Astrocyte (in vitro differentiated cells and primary cell): ENCODE measurements at regions not wholly inside any gene's neighbourhood (a gene's known extent, or its start where the extent isn't known, plus 50 kb on each side); places are given as distances from the start of the nearest gene placed in this dataset.

Experiments
- DNase-seq: peaks from one replicate; pipeline ENCODE4 v3.0.0-alpha.2; 2010; ENCODE audit warnings: low read depth
- FAIRE-seq: peaks from 2 replicates; lab custom pipeline; 2011; peaks lifted over from hg19 to GRCh38; lab: Jason Lieb, UNC
- H2AFZ ChIP-seq: 2 replicates; pipeline ENCODE4 v1.6.0; 2012; ENCODE audit warnings: low read depth, low read length, inconsistent platforms
- H3K27ac ChIP-seq: 2 replicates; pipeline ENCODE4 v1.5.1; 2011; ENCODE audit warnings: low read depth, low read length, inconsistent platforms
- H3K27me3 ChIP-seq: 2 replicates; pipeline ENCODE4 v1.6.0; 2011; ENCODE audit warnings: low read length, inconsistent platforms; ENCODE audit not compliant: insufficient read depth
- H3K36me3 ChIP-seq: 2 replicates; pipeline ENCODE4 v1.5.1; 2011; ENCODE audit warnings: low read length, inconsistent platforms; ENCODE audit not compliant: insufficient read depth
- H3K4me1 ChIP-seq: 2 replicates; pipeline ENCODE4 v1.5.1; 2011; ENCODE audit warnings: low read length, inconsistent platforms; ENCODE audit not compliant: insufficient read depth
- H3K4me2 ChIP-seq: 2 replicates; pipeline ENCODE4 v1.6.0; 2012; ENCODE audit warnings: low read length, inconsistent platforms
- H3K4me3 ChIP-seq: 2 replicates; pipeline ENCODE4 v1.5.1; 2011; ENCODE audit warnings: low read depth, mild to moderate bottlenecking, low read length, inconsistent platforms; ENCODE audit not compliant: insufficient read depth
- H3K79me2 ChIP-seq: 2 replicates; pipeline ENCODE4 v1.6.0; 2012; ENCODE audit warnings: mild to moderate bottlenecking, low read length, inconsistent platforms; ENCODE audit not compliant: insufficient read depth
- H3K9ac ChIP-seq: 2 replicates; pipeline ENCODE4 v1.6.0; 2012; ENCODE audit warnings: mild to moderate bottlenecking, low read length, inconsistent platforms
- H3K9me3 ChIP-seq: 2 replicates; pipeline ENCODE4 v1.5.1; 2012; ENCODE audit warnings: low read depth, mild to moderate bottlenecking, low read length, inconsistent platforms; ENCODE audit not compliant: insufficient read depth
- H4K20me1 ChIP-seq: 2 replicates; pipeline ENCODE4 v1.6.0; 2012; ENCODE audit warnings: low read length, inconsistent platforms; ENCODE audit not compliant: insufficient read depth
- H3K27ac Mint-ChIP-seq: one replicate; pipeline ENCODE4 v1.8.0; 2021; ENCODE audit warnings: mild to moderate bottlenecking, mixed read lengths; ENCODE audit not compliant: unreplicated experiment
- H3K27me3 Mint-ChIP-seq: one replicate; pipeline ENCODE4 v1.8.0; 2021; ENCODE audit warnings: low read depth, mixed read lengths; ENCODE audit not compliant: unreplicated experiment
- H3K36me3 Mint-ChIP-seq: one replicate; pipeline ENCODE4 v1.8.0; 2021; ENCODE audit warnings: low read depth, mixed read lengths; ENCODE audit not compliant: unreplicated experiment
- H3K4me1 Mint-ChIP-seq: one replicate; pipeline ENCODE4 v1.8.0; 2021; ENCODE audit warnings: low read depth, mixed read lengths; ENCODE audit not compliant: unreplicated experiment
- H3K4me3 Mint-ChIP-seq: one replicate; pipeline ENCODE4 v1.8.0; 2021; ENCODE audit warnings: mild to moderate bottlenecking, moderate library complexity, mixed read lengths; ENCODE audit not compliant: unreplicated experiment
- H3K9me3 Mint-ChIP-seq: one replicate; pipeline ENCODE4 v1.8.0; 2021; ENCODE audit warnings: mild to moderate bottlenecking, mixed read lengths; ENCODE audit not compliant: unreplicated experiment
- EZH2 ChIP-seq: IDR thresholded peaks from 2 replicates; pipeline ENCODE4 v1.6.1; 2012; ENCODE audit warnings: mild to moderate bottlenecking, low read length, inconsistent platforms; ENCODE audit not compliant: insufficient read depth
- TF ChIP-seq, protein P1 (sequence below): IDR thresholded peaks from 2 replicates; pipeline ENCODE4 v1.5.1; 2011; ENCODE audit warnings: low read depth, mild to moderate bottlenecking, inconsistent platforms, low read length, moderate library complexity; ENCODE audit not compliant: insufficient read depth

DNA sequence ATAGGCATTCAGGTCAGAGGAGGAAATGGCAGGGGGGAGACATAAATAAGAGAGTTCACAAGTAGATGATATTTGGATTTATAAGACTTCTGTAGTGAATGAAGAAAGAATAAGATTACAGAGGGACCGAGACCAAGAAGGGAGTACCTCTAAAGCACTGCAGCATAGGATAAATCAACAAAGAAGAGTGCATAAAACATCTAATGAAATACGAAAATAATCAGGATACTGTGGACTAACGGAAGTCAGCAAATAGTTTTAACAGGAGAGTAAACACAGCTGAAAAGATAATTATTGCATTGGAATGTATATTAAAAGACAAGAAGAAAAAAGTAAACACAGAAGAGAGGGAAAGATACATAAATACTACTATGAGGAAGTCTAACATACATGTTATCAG lies 921.9 kb upstream of the PRMT6 start:
- DNase-seq: no peak
- Histone ChIP-seq H4K20me1 (no peaks in the 10 kb centered on the region), H3K27me3 (no peaks in the 10 kb centered on the region), H3K4me1 (no peaks in the 10 kb centered on the region), H2AFZ (no peak overlapping the region), H3K4me2 (no peak overlapping the region), H3K36me3 (no peaks in the 10 kb centered on the region), H3K9me3 (no peaks in the 10 kb centered on the region), H3K27ac (no peak overlapping the region), H3K4me3 (no peak overlapping the region), H3K79me2 (no peaks in the 10 kb centered on the region), H3K9ac (no peak overlapping the region)
- Mint-ChIP-seq H3K9me3 (no peaks in the 10 kb centered on the region), H3K4me1 (no peaks in the 10 kb centered on the region), H3K4me3 (no peak overlapping the region), H3K36me3 (no peaks in the 10 kb centered on the region), H3K27ac (no peak overlapping the region), H3K27me3 (peaks cover 2% of the 10 kb centered on the region)
- FAIRE-seq: no peak
- no peak for TF ChIP-seq EZH2
- TF ChIP-seq, protein P1, sequence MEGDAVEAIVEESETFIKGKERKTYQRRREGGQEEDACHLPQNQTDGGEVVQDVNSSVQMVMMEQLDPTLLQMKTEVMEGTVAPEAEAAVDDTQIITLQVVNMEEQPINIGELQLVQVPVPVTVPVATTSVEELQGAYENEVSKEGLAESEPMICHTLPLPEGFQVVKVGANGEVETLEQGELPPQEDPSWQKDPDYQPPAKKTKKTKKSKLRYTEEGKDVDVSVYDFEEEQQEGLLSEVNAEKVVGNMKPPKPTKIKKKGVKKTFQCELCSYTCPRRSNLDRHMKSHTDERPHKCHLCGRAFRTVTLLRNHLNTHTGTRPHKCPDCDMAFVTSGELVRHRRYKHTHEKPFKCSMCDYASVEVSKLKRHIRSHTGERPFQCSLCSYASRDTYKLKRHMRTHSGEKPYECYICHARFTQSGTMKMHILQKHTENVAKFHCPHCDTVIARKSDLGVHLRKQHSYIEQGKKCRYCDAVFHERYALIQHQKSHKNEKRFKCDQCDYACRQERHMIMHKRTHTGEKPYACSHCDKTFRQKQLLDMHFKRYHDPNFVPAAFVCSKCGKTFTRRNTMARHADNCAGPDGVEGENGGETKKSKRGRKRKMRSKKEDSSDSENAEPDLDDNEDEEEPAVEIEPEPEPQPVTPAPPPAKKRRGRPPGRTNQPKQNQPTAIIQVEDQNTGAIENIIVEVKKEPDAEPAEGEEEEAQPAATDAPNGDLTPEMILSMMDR: no peak

DNA sequence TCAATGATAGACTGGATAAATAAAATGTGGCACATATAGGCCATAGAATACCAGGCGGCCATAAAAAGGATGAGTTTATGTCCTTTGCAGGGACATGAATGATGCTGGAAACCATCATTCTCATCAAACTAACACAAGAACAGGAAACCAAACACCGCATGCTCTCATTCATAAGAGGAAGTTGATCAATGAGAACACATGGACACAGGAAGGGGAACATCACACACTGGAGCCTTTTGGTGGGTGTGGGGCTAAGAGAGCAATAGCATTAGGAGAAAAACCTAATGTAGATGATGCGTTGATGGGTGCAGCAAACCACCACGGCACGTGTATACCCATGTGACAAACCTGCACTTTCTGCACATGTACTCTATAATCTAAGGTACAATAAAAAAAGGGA lies 883.4 kb upstream of the PRMT6 start:
- TF ChIP-seq EZH2: no peak
- TF ChIP-seq, protein P1: no peak
- no peaks in the 10 kb centered on the region for H3K9me3 ChIP-seq
- H3K9ac ChIP-seq: no peak overlapping the region
- Mint-ChIP-seq H3K36me3 (no peaks in the 10 kb centered on the region), H3K27me3 (no peaks in the 10 kb centered on the region), H3K4me3 (no peak overlapping the region), H3K27ac (no peak overlapping the region), H3K9me3 (no peaks in the 10 kb centered on the region), H3K4me1 (no peaks in the 10 kb centered on the region)
- H3K27ac ChIP-seq: no peak overlapping the region
- H3K4me1 ChIP-seq: no peaks in the 10 kb centered on the region
- H4K20me1 ChIP-seq: no peaks in the 10 kb centered on the region
- no peaks in the 10 kb centered on the region for H3K36me3 ChIP-seq
- H3K27me3 ChIP-seq: no peaks in the 10 kb centered on the region
- H2AFZ ChIP-seq: no peak overlapping the region
- no peak overlapping the region for H3K4me3 ChIP-seq
- H3K4me2 ChIP-seq: no peak overlapping the region
- no peaks in the 10 kb centered on the region for H3K79me2 ChIP-seq
- no peak for DNase-seq
- no peak for FAIRE-seq

DNA sequence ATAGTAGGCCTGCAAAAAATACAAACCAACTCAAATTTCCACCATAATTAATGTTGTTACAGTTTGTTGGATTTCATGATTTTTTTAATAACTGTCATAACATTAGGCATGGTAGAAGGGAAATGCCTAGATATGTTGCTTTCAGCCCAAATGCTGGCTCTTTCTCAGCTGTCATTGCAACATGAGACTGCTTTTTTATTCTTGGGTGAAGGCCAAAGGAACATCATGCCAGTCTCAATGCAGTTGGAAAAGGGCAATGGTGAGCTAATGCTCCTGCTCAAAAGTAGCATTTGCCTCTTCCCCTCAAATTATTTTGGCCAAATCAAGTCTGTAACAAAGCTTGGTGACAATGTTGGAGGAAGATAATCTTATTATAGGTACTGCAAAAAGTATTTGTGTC lies 877.7 kb upstream of the PRMT6 start:
- Histone ChIP-seq H3K4me3 (no peak overlapping the region), H3K27ac (no peak overlapping the region), H2AFZ (no peak overlapping the region), H3K4me1 (no peaks in the 10 kb centered on the region), H4K20me1 (no peaks in the 10 kb centered on the region), H3K79me2 (no peaks in the 10 kb centered on the region), H3K9ac (no peak overlapping the region), H3K4me2 (no peak overlapping the region), H3K9me3 (no peaks in the 10 kb centered on the region), H3K27me3 (no peaks in the 10 kb centered on the region), H3K36me3 (no peaks in the 10 kb centered on the region)
- H3K9me3 Mint-ChIP-seq: no peaks in the 10 kb centered on the region
- TF ChIP-seq, protein P1: no peak
- TF ChIP-seq EZH2: no peak
- no peak overlapping the region for H3K4me3 Mint-ChIP-seq
- no peaks in the 10 kb centered on the region for H3K36me3 Mint-ChIP-seq
- no peaks in the 10 kb centered on the region for H3K4me1 Mint-ChIP-seq
- DNase-seq (no peak), FAIRE-seq (no peak)
- H3K27me3 Mint-ChIP-seq: no peaks in the 10 kb centered on the region
- H3K27ac Mint-ChIP-seq: no peak overlapping the region
